Esophagus muscularis mucosa (tissue), 3 donors: ENCODE measurements at regions not wholly inside any gene's neighbourhood (a gene's known extent, or its start where the extent isn't known, plus 50 kb on each side); places are given as distances from the start of the nearest gene placed in this dataset.

Experiments
- POLR2A ChIP-seq: fragments of 450-650 bp; IDR thresholded peaks from one replicate; pipeline ENCODE4 v1.6.1; 2017; ENCODE audit warnings: antibody characterized with exemption, moderate library complexity, mild to moderate bottlenecking, low read depth
- TF ChIP-seq, protein P1 (sequence below), 3 experiments: fragments of 200-600 bp in 2 of 3; fragments of 450-650 bp in 1 of 3; sonication (generic) in 2 of 3; IDR thresholded peaks; one replicate each; pipeline ENCODE4 v1.5.1; 2017 to 2019; ENCODE audit warnings: antibody characterized with exemption in 3 of 3, mild to moderate bottlenecking in 2 of 3, moderate library complexity in 1 of 3

DNA sequence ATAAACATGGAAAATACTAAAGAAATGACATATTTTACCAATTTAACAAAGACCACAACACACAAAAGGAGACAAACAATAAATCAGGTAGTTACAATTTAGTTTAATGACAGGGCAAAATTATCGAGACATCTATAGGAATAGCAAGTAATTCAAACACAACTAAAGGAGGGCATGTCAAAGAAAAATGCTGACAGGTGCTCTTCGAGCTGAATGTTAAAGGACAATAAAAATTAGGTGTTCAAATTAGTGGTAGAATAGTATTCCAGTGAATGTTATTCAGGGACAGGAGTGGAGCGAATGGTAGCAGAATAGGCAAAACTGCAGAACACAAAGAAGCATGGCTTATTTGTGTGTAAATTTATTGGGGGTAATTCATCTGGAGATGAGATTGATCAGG is 1004.3 kb upstream of the FBXO33 start:
- TF ChIP-seq POLR2A: no peak
- TF ChIP-seq, protein P1, sequence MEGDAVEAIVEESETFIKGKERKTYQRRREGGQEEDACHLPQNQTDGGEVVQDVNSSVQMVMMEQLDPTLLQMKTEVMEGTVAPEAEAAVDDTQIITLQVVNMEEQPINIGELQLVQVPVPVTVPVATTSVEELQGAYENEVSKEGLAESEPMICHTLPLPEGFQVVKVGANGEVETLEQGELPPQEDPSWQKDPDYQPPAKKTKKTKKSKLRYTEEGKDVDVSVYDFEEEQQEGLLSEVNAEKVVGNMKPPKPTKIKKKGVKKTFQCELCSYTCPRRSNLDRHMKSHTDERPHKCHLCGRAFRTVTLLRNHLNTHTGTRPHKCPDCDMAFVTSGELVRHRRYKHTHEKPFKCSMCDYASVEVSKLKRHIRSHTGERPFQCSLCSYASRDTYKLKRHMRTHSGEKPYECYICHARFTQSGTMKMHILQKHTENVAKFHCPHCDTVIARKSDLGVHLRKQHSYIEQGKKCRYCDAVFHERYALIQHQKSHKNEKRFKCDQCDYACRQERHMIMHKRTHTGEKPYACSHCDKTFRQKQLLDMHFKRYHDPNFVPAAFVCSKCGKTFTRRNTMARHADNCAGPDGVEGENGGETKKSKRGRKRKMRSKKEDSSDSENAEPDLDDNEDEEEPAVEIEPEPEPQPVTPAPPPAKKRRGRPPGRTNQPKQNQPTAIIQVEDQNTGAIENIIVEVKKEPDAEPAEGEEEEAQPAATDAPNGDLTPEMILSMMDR (IDR thresholded peaks at IDR 0.05): no peak
